ENCODE measurements at regions not wholly inside any gene's neighbourhood (a gene's known extent, or its start where the extent isn't known, plus 50 kb on each side); places are given as distances from the start of the nearest gene placed in this dataset.

- no peak overlapping the region for H3K4me3 ChIP-seq (replicated peaks in 1 of 2; ENCODE audit: low read depth in 1 of 2, low read length in 2 of 2)
- no peaks in the 10 kb centered on the region for H3K27me3 ChIP-seq (ENCODE audit: insufficient read depth, low read length)
- H3K36me3 ChIP-seq (ENCODE audit: control insufficient read depth in 1 of 2, insufficient read depth in 2 of 2, low read length in 2 of 2), result no peaks in the 10 kb centered on the region
- no peaks in the 10 kb centered on the region for H3K79me2 ChIP-seq (ENCODE audit: insufficient read depth, low read length)
- H3K4me2 ChIP-seq (ENCODE audit: low read length), result no peak overlapping the region
- H3K9me2 ChIP-seq (ENCODE audit: insufficient read depth), result no peaks in the 10 kb centered on the region
- H4K20me1 ChIP-seq (ENCODE audit: insufficient read depth), result no peaks in the 10 kb centered on the region
- H3K9me3 ChIP-seq (ENCODE audit: control insufficient read depth in 1 of 2, insufficient read depth in 1 of 2, low read depth in 1 of 2, low read length in 2 of 2), result peaks cover 0 to 10% of the 10 kb centered on the region in 2 experiments; a peak in 2 of 4 replicates
- CTCF ChIA-PET, result no interaction called here
- H2AFZ ChIP-seq (ENCODE audit: low read depth, low read length, poor library complexity, severe bottlenecking), result no peak overlapping the region
- no peak overlapping the region for H3K27ac ChIP-seq (ENCODE audit: low read depth, low read length)
- BruUV-seq (replicated peaks), result no TSS peak
- no peak for ATAC-seq
- no peak for DNase-seq (ENCODE audit: low read depth, low spot score)
- H3K4me1 ChIP-seq (ENCODE audit: control insufficient read depth in 1 of 2, insufficient read depth in 2 of 2, low read length in 2 of 2), result no peaks in the 10 kb centered on the region
- no peak overlapping the region for H3K9ac ChIP-seq (ENCODE audit: low read length)
- intact Hi-C loops (cut with micrococcal nuclease), result no loop called here
- no peak for TF ChIP-seq ELF1 (IDR thresholded peaks at IDR 0.05; ENCODE audit: borderline replicate concordance, low read depth)
- TF ChIP-seq CTCF (IDR thresholded peaks at IDR 0.05 in 2 of 3, conservative IDR thresholded peaks at IDR 0.05 in 1 of 3; ENCODE audit: borderline replicate concordance in 1 of 3, insufficient read depth in 1 of 3, low read depth in 2 of 3, low read length in 2 of 3), result no peak
- no peak for TF ChIP-seq ZBTB33 (IDR thresholded peaks at IDR 0.05; ENCODE audit: extremely low read depth, insufficient replicate concordance, low read length)
- TF ChIP-seq REST (IDR thresholded peaks at IDR 0.05; ENCODE audit: low read depth), result no peak
- no peak for TF ChIP-seq CBX3 (IDR thresholded peaks at IDR 0.05; ENCODE audit: low read depth)
- no peak for TF ChIP-seq EZH2phosphoT487 (IDR thresholded peaks at IDR 0.05; ENCODE audit: borderline replicate concordance)
- RAD21 ChIA-PET (ENCODE audit: low non-redundant PET in 1 of 2, low total read pairs in 2 of 2, uncharacterized antibody in 2 of 2, unreplicated experiment in 2 of 2), result no interaction called here
- POLR2A ChIA-PET, result no interaction called here
Observed at GRCh38 chr18:67192535-67192934, 324.0 kb downstream of the DSEL start.

All from HCT116 (cell line).